B cell (primary cell): ENCODE measurements at regions not wholly inside any gene's neighbourhood (a gene's known extent, or its start where the extent isn't known, plus 50 kb on each side); places are given as distances from the start of the nearest gene placed in this dataset.

Source experiments
- ATAC-seq: fragments of 200-7000 bp; cut with Tn5 transposase; one replicate; pipeline ENCODE4 v1.10.0; 2021; ENCODE audit warnings: low read depth, mild to moderate bottlenecking, moderate number of reproducible peaks, moderate library complexity
- CTCF ChIA-PET: fragments of 350-600 bp; sonication (Branson Sonifier 250); formaldehyde crosslinking; loops from one replicate; lab custom pipeline; 2021; ENCODE audit warnings: antibody characterized with exemption, inconsistent platforms; lab: Charles Lee
- POLR2A ChIA-PET: fragments of 350-600 bp; sonication (Branson Sonifier 250); formaldehyde crosslinking; loops from one replicate; lab custom pipeline; 2021; ENCODE audit warnings: antibody characterized with exemption; lab: Charles Lee
- DNase-seq: peaks from one replicate; pipeline ENCODE4 v3.0.0; 2013
- H2AFZ ChIP-seq: 2 replicates; pipeline ENCODE4 v1.6.1; 2012; ENCODE audit warnings: mild to moderate bottlenecking, low read depth, low read length; ENCODE audit not compliant: insufficient read depth, poor library complexity, severe bottlenecking
- H3K27ac ChIP-seq, 2 donors: 1 replicate in 1 of 2; 2 replicates in 1 of 2; pipeline ENCODE4 v1.5.1; 2012 to 2013; ENCODE audit warnings: low read length in 2 of 2, mild to moderate bottlenecking in 2 of 2, moderate library complexity in 1 of 2
- H3K27me3 ChIP-seq, 4 experiments: fragments of 200-600 bp in 1 of 4; sonication (generic) in 1 of 4; replicated peaks in 1 of 4; 1 replicate in 2 of 4; 2 replicates in 2 of 4; pipeline versions ENCODE4 v1.6.1 to v1.7.0; 2013 to 2016; ENCODE audit warnings: low read length in 3 of 4, mild to moderate bottlenecking in 2 of 4, mixed read lengths in 1 of 4, moderate library complexity in 1 of 4; ENCODE audit not compliant: insufficient read depth in 4 of 4, control insufficient read depth in 3 of 4; ENCODE audit errors: control extremely low read depth in 1 of 4
- H3K36me3 ChIP-seq, 2 experiments: replicated peaks in 1 of 2; 1 replicate in 1 of 2; 2 replicates in 1 of 2; pipeline versions ENCODE4 v1.6.1 to v1.7.1; 2013; ENCODE audit warnings: low read length in 1 of 2; ENCODE audit not compliant: insufficient read depth in 2 of 2, control insufficient read depth in 1 of 2; ENCODE audit errors: control extremely low read depth in 1 of 2, extremely low read depth in 1 of 2
- H3K4me1 ChIP-seq, 2 donors: fragments of 200-600 bp in 1 of 2; sonication (generic) in 1 of 2; 1 replicate in 1 of 2; 2 replicates in 1 of 2; pipeline versions ENCODE4 v1.5.1 to v1.6.1; 2013 to 2017; ENCODE audit warnings: low read length in 2 of 2; ENCODE audit not compliant: control insufficient read depth in 2 of 2, insufficient read depth in 2 of 2
- H3K4me2 ChIP-seq: replicated peaks from 2 replicates; pipeline ENCODE3; 2012; ENCODE audit warnings: mild to moderate bottlenecking, low read depth, low read length; ENCODE audit not compliant: poor library complexity, severe bottlenecking
- H3K4me3 ChIP-seq, 5 experiments: fragments of 200-600 bp in 1 of 5; sonication (generic) in 1 of 5; 1 replicate in 3 of 5; 2 replicates in 2 of 5; pipeline versions ENCODE4 v1.5.1 to v1.7.0; 2011 to 2016; ENCODE audit warnings: low read length in 4 of 5, mild to moderate bottlenecking in 4 of 5, low read depth in 2 of 5, control low read depth in 1 of 5, moderate library complexity in 1 of 5; ENCODE audit not compliant: insufficient read depth in 1 of 5; ENCODE audit errors: control extremely low read depth in 1 of 5, extremely low read depth in 1 of 5
- H3K79me2 ChIP-seq: fragments of 200-600 bp; sonication (generic); one replicate; pipeline ENCODE4 v1.6.0; 2016; ENCODE audit warnings: low read length; ENCODE audit not compliant: control insufficient read depth, insufficient read depth
- H3K9ac ChIP-seq: fragments of 200-600 bp; sonication (generic); 2 replicates; pipeline ENCODE4 v1.6.1; 2017; ENCODE audit warnings: mild to moderate bottlenecking, low read length, moderate library complexity
- H3K9me3 ChIP-seq, 3 donors: one replicate each; pipeline versions ENCODE4 v1.6.1 to v1.7.1; 2013; ENCODE audit warnings: low read length in 2 of 3; ENCODE audit not compliant: control insufficient read depth in 2 of 3, insufficient read depth in 1 of 3; ENCODE audit errors: control extremely low read depth in 1 of 3
- H4K20me1 ChIP-seq: 2 replicates; pipeline ENCODE4 v1.6.0; 2012; ENCODE audit warnings: mild to moderate bottlenecking, low read length; ENCODE audit not compliant: insufficient read depth, control insufficient read depth, poor library complexity, severe bottlenecking
- H3K27ac Mint-ChIP-seq: one replicate; pipeline ENCODE4 v1.8.0; 2021; ENCODE audit warnings: mixed read lengths
- H3K27me3 Mint-ChIP-seq: one replicate; pipeline ENCODE4 v1.8.0; 2021; ENCODE audit warnings: mixed read lengths
- H3K4me1 Mint-ChIP-seq: one replicate; pipeline ENCODE4 v1.8.0; 2021; ENCODE audit warnings: mixed read lengths
- H3K4me3 Mint-ChIP-seq: one replicate; pipeline ENCODE4 v1.8.0; 2021; ENCODE audit warnings: mixed read lengths
- H3K9me3 Mint-ChIP-seq: one replicate; pipeline ENCODE4 v1.8.0; 2022; ENCODE audit warnings: mixed read lengths; ENCODE audit not compliant: insufficient read depth
- CTCF ChIP-seq: fragments of 200-600 bp; IDR thresholded peaks from one replicate; pipeline ENCODE4 v1.8.0; 2022; ENCODE audit warnings: antibody characterized with exemption, mild to moderate bottlenecking
- EZH2 ChIP-seq: IDR thresholded peaks from 2 replicates; pipeline ENCODE4 v1.6.1; 2012; ENCODE audit warnings: borderline replicate concordance, low read depth, mild to moderate bottlenecking, moderate library complexity, low read length; ENCODE audit not compliant: insufficient read depth, poor library complexity, severe bottlenecking
- WGBS: methylation state at CpG from one replicate; pipeline ENCODE4 v1.1.5; 2013; ENCODE audit warnings: missing lambda C conversion rate; ENCODE audit not compliant: insufficient coverage; 5-methylcytosine and 5-hydroxymethylcytosine counted together
- intact Hi-C: fragments of 100-400 bp; cut with micrococcal nuclease; formaldehyde crosslinking; loops from one replicate; pipeline ENCODE4 v1.10.0; 2022

GRCh38 chr3:103977417-103977816, 1389.3 kb upstream of the ALCAM start:
- no peaks in the 10 kb centered on the region for H3K27me3 Mint-ChIP-seq
- WGBS, result no CpG with 5 or more reads among the region's 2 CpGs
- H4K20me1 ChIP-seq, result no peaks in the 10 kb centered on the region
- ATAC-seq (no peak), DNase-seq (no peak)
- no peak overlapping the region for H2AFZ ChIP-seq
- H3K9ac ChIP-seq, result no peak overlapping the region
- intact Hi-C loops, result no loop called here
- ChIA-PET CTCF (no interaction called here), POLR2A (no interaction called here)
- no peak overlapping the region for H3K4me3 ChIP-seq
- H3K27ac Mint-ChIP-seq, result no peak overlapping the region
- H3K27ac ChIP-seq, result no peak overlapping the region
- H3K4me1 Mint-ChIP-seq, result no peaks in the 10 kb centered on the region
- no peak overlapping the region for H3K4me2 ChIP-seq
- no peak overlapping the region for H3K4me3 Mint-ChIP-seq
- H3K79me2 ChIP-seq, result no peaks in the 10 kb centered on the region
- no peaks in the 10 kb centered on the region for H3K9me3 Mint-ChIP-seq
- no peaks in the 10 kb centered on the region for H3K36me3 ChIP-seq
- H3K27me3 ChIP-seq, result no peaks in the 10 kb centered on the region
- no peaks in the 10 kb centered on the region for H3K9me3 ChIP-seq
- no peaks in the 10 kb centered on the region for H3K4me1 ChIP-seq
- TF ChIP-seq CTCF (no peak), EZH2 (no peak)

GRCh38 chr3:103991461-103992115, 1375.1 kb upstream of the ALCAM start:
- Histone ChIP-seq H3K4me3 (no peak overlapping the region), H3K4me2 (no peak overlapping the region), H3K27ac (no peak overlapping the region), H3K27me3 (peaks cover 0 to 2% (median 0%) of the 10 kb centered on the region in 4 experiments), H3K9ac (no peak overlapping the region), H3K4me1 (no peaks in the 10 kb centered on the region), H2AFZ (no peak overlapping the region), H3K36me3 (no peaks in the 10 kb centered on the region), H4K20me1 (no peaks in the 10 kb centered on the region), H3K79me2 (no peaks in the 10 kb centered on the region), H3K9me3 (no peaks in the 10 kb centered on the region)
- no peak for DNase-seq
- ChIA-PET POLR2A (no interaction called here), CTCF (no interaction called here)
- TF ChIP-seq EZH2 (no peak), CTCF (no peak)
- Mint-ChIP-seq H3K27ac (no peak overlapping the region), H3K4me1 (no peaks in the 10 kb centered on the region), H3K4me3 (no peak overlapping the region), H3K9me3 (no peaks in the 10 kb centered on the region), H3K27me3 (no peaks in the 10 kb centered on the region)
- intact Hi-C loops, result no loop called here
- no peak for ATAC-seq
- WGBS, result 100% methylated on average over 1 of the region's 10 CpGs
